Erythroblast (primary cell): ENCODE measurements at regions not wholly inside any gene's neighbourhood (a gene's known extent, or its start where the extent isn't known, plus 50 kb on each side); places are given as distances from the start of the nearest gene placed in this dataset.

Experiments
- GATA1 ChIP-seq: IDR thresholded peaks from 2 replicates; pipeline ENCODE4 v1.6.1; 2011; ENCODE audit warnings: low read depth, mild to moderate bottlenecking, control low read depth, low read length, moderate library complexity
- POLR2A ChIP-seq: IDR thresholded peaks from 2 replicates; pipeline ENCODE4 v1.6.1; 2011; ENCODE audit warnings: mild to moderate bottlenecking, low read length

- TF ChIP-seq POLR2A (no peak), GATA1 (no peak)
These were observed 333.6 kb upstream of the CAMK1G start for GRCh38 chr1:209249785-209250440.
